Epithelial cell of proximal tubule (primary cell): ENCODE measurements at regions not wholly inside any gene's neighbourhood (a gene's known extent, or its start where the extent isn't known, plus 50 kb on each side); places are given as distances from the start of the nearest gene placed in this dataset.

Experiments used
- DNase-seq: peaks from one replicate; pipeline ENCODE4 v3.0.0-alpha.2; 2011; ENCODE audit warnings: low read depth
- H3K4me3 ChIP-seq: 2 replicates; pipeline ENCODE4 v1.5.1; 2011; ENCODE audit warnings: low read depth, mild to moderate bottlenecking, low read length
- TF ChIP-seq, protein P1 (sequence below): conservative IDR thresholded peaks from 2 replicates; pipeline ENCODE4 v1.5.1; 2012; ENCODE audit warnings: low read depth, mild to moderate bottlenecking, low read length

DNA sequence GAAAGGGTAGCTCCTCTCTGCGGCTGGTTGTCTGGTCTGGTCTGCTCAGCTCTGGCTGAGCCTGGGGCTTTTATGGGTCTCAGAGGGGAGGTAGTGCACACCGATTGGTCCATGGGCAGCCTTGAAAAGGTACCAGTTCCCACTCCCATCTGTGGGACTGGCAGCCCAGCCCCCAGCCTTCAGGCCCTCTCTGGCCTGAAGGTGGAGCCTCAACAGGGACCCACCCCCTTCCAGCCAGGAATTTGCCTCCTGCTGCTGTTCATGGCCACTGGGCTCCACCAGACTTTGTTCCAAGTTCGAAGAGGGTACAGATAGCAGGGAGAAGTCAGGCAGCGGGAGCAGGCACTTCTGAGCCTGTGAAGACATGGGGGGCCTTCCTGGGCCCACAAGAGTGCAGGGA is 165.3 kb upstream of the SLC27A6 start:
- DNase-seq: no peak
- H3K4me3 ChIP-seq: no peak overlapping the region
- TF ChIP-seq, protein P1, sequence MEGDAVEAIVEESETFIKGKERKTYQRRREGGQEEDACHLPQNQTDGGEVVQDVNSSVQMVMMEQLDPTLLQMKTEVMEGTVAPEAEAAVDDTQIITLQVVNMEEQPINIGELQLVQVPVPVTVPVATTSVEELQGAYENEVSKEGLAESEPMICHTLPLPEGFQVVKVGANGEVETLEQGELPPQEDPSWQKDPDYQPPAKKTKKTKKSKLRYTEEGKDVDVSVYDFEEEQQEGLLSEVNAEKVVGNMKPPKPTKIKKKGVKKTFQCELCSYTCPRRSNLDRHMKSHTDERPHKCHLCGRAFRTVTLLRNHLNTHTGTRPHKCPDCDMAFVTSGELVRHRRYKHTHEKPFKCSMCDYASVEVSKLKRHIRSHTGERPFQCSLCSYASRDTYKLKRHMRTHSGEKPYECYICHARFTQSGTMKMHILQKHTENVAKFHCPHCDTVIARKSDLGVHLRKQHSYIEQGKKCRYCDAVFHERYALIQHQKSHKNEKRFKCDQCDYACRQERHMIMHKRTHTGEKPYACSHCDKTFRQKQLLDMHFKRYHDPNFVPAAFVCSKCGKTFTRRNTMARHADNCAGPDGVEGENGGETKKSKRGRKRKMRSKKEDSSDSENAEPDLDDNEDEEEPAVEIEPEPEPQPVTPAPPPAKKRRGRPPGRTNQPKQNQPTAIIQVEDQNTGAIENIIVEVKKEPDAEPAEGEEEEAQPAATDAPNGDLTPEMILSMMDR: no peak

DNA sequence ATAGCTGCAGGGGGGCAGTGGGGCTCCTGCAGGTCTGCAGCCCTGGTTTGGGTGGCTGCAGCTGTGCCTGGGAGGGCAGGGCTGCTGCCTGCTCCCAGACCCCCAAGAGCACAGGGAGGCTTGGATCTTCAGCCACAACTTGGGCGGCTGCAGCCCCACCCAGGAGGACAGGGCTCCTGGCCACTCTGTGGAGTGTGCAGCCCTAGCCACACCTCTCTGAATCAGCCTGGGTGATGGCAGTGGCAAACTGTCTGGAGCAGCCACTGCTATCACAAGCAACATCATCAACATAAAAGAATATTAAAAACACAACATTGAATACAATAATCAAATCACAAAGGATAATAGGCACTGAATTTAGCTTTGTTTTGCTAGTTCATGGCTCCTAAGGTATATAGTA is 164.9 kb upstream of the SLC27A6 start:
- TF ChIP-seq, protein P1: no peak
- H3K4me3 ChIP-seq: no peak overlapping the region
- DNase-seq: no peak

DNA sequence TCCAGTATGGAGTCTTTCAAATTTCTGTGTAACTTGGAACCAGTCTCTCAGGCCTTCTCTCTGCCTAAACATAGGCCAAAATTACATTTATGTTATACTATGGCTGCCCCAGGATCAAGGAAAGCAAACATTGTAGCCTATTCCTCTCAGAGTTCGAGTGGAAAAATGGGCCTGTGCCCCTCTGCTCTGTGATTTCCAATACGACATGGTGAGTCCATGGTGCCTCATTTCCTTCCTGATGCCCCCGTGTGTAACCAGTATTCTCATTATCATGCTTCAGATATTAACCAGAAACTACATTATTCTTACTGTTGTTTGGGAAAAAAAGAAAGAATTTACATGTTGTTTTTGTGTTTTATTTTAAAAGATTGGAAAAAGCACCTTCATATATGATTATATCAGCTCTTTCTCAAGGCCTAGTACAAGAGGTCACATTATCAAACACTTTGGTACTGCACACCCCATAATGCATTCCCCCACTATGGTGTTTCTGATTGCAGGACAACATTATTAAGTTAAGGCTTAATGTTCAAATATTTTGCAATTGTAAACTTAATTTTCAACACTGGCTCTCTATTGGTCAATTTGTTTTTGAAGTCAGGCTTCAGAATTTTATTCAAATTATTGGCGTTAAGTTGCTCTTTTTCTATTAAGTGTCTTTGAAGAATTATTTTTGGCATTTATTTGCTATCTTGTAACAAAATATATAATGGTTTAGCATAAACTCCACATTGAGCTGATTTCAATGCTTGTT is 151.8 kb upstream of the SLC27A6 start:
- DNase-seq: no peak
- no peak overlapping the region for H3K4me3 ChIP-seq
- TF ChIP-seq, protein P1: no peak

DNA sequence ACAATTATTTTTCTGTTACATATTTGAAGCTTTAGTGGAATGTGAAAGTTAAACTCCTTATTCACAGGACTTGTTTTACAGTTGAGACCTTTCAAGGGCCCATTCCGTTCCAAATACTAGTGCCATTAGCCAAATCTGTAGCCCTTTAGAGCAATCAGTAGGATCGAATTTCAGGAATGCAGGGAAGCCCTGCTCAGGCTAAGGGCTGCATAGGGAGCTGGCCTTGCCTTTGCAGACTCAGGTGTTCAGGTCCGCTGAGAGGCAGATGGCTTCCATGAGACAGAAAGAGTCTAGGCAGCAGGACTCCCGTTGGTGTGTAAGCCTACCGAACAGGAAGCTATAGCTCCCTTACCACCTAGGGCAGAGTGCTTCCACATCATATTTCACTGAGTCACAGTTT is 150.1 kb upstream of the SLC27A6 start:
- DNase-seq: no peak
- no peak overlapping the region for H3K4me3 ChIP-seq

DNA sequence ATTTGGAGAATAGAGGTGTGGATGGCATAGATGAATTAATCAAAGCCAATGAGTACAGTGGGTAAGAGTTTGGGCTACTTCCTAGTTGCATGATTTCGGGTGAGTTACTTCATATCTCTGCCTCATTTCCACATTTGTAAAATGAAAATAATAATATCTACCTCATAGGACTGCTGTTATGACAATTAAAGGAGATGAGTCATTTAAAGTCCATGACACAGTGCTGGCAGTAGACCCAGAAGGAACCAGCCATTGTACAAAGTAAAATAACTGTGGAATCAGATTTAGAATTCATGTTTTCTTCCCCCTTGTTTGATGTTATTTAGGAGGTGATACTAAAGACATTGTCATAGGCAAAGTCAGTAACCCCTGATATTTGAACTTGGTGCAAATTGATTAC is 139.5 kb upstream of the SLC27A6 start:
- no peak for DNase-seq
- TF ChIP-seq, protein P1: no peak
- H3K4me3 ChIP-seq: no peak overlapping the region

More for the DNA sequence above, 150.1 kb upstream of the SLC27A6 start:
- TF ChIP-seq, protein P1: no peak

DNA sequence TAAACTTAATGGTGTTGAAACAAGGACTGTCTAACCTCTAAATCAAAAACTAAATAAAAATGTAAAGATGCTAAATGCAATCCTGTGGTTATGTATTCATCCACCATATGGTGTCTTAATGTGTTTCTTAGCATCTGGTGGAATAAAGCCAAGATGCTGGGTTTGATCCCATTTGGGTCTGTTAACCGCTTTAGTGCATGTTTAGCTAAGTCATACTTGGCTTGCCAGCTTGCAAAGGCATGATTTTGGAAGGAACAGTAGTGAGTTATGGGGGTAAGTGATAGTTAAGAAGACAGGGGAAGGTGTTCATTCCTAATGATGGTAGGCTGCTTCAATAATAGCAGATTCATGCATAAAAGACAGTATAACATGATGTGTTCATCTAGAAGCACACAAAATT is 139.0 kb upstream of the SLC27A6 start:
- no peak overlapping the region for H3K4me3 ChIP-seq
- TF ChIP-seq, protein P1: no peak

DNA sequence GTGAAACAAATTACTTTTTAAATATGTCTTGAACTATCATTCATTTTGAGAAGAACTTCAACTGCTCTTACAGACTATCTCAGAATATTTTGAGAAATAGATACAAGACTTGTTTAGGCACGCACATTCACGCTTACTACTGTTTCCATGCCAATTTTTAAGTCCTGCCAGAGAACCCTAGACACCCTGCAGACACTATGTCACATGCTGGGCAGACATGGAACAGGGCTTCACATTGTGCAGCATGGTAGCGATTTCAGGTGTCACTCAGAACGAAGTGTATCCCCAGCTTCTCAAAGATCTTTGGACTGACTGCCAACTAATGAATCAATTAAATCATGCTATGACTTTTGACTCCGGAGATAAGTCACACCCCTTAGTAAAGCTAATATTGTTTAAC is 128.7 kb upstream of the SLC27A6 start:
- DNase-seq: no peak
- no peak overlapping the region for H3K4me3 ChIP-seq
- TF ChIP-seq, protein P1: no peak

More for the DNA sequence above, 139.0 kb upstream of the SLC27A6 start:
- no peak for DNase-seq
